NCI-H146 treated with DMSO at 0.1 percent for 48 hours (cell line): ENCODE measurements at regions not wholly inside any gene's neighbourhood (a gene's known extent, or its start where the extent isn't known, plus 50 kb on each side); places are given as distances from the start of the nearest gene placed in this dataset.

Source experiments
- DNase-seq: peaks from one replicate; lab custom pipeline; 2025; ENCODE audit not compliant: unreplicated experiment; lab: John Stamatoyannopoulos, UW

- DNase-seq = no peak
These were observed 208.1 kb downstream of the ARHGAP12 start for GRCh38 chr10:31720546-31720945.

DNA sequence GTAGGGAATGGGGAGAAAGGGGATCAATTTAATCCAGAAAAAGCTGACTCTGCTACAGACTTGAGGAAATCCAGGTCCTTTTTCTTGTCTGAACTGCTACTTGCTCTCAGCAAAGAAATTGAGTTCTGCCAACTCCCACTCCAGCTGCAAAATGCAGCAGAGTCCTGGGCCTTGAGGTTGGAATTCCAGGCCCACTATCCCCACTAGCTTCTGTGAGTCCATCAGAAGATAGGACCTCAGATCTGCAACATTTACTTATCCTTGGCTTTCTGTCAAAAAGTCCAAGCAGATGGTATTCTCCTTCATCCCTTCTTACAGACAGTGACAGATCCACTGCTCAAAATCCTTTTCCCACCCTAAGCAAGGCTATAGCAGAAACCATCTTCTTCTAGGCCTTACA lies 219.2 kb downstream of the ARHGAP12 start:
- no peak for DNase-seq

DNA sequence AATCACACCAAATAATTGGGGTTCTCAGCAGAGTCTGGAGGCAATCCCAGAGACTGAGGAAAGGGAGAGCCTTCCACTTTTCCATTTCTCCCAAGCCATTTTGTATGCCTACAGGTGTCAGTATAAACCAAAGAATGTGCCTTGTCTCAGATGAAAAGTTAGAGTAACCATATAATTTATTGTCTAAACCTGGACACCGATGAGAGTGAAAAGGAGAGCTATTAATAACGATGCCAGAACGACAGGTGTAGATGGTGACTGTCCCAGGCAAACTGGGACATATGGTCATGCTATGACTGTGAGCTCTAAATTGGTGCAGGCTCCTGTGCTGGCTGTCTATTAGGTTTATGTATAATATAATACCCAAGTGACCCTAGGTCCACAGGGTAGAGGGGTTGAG lies 219.6 kb downstream of the ARHGAP12 start:
- no peak for DNase-seq

- DNase-seq = no peak
These were observed 220.2 kb downstream of the ARHGAP12 start for GRCh38 chr10:31708474-31708873.

GRCh38 chr10:31708046-31708445 lies 220.6 kb downstream of the ARHGAP12 start:
- no peak for DNase-seq

DNA sequence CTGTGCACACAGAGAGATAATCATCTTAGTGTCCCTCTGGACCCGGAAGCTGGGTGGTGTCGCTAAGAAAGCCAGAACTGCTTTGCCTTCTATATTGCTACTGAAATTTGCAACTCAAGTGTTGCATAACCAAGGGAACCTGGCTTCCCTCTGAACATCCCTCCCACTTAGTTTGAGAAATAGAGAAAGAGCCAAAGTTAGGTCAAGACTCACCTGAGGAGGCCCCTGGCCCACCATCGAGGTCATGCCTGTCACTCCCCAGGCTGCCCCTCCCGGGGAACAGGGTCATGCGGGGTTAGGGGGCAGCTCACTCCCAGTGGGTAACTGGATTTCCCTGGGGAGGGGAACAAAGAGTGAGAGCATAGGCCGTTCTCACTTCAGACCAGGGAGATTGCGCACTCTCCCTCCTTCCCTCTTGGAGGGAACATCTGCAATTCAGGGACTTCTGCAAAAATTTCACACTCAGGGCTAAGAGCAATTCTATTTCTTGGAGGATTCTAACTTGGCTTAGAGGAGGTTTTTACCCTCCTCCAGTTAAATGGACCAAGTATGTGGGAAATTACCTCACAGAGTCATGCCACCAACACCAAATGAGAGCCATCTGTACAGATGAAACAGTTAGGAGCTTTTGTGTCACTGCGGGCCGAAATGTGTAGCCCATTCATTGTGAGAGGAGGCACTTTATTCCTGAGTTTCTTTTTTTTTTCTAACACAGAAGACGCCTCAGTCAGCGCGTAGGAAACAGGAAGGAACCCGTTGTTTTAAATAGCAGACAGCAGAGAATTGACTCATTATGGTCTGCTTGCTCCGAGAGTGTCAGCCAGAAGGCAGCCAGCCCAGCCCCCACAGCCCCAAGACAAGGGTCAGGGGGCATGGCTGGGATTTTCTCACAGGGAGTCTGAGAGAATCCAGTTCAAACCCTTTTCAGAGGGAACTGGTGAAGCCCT lies 221.3 kb downstream of the ARHGAP12 start:
- DNase-seq = no peak

GRCh38 chr10:31706464-31707092 lies 222.1 kb downstream of the ARHGAP12 start:
- DNase-seq = no peak

DNA sequence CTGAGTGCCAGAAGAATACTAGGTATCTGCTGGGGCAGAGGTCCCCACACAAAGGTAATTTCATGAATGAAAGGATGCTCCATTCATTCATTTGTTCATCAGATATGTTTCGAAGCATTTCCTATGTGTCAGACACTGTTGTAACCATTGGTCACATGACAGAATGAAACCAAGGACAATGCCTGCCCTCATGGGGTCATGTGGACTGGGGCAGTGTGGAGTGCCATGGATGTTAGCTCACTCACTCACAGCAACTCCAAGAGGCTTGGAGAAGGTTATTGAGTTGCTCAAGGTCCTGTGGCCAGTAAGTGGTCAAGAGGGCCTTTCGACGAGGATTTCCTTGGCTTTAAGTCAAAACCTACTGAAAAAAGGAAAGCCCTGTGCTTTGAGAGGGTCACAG lies 223.5 kb downstream of the ARHGAP12 start:
- no peak for DNase-seq

DNA sequence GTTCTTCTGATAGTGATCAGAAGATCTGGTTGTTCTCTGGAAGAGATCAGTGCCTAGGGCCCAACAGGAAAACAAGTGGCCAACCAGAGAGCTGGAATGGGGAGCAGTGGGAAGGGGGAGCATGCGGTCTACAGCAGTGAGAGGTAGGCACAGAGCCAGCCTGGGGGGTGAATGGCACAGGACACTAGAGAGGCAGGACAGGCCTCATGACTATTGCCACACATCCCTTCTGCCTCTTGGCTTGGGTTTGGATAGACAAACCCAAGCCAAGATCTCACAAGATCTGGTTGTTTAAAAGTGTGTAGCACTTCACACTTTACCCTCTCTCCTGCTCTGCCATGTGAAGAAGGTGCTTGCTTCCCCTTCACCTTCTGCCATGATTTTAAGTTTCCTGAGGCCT lies 224.4 kb downstream of the ARHGAP12 start:
- no peak for DNase-seq

DNA sequence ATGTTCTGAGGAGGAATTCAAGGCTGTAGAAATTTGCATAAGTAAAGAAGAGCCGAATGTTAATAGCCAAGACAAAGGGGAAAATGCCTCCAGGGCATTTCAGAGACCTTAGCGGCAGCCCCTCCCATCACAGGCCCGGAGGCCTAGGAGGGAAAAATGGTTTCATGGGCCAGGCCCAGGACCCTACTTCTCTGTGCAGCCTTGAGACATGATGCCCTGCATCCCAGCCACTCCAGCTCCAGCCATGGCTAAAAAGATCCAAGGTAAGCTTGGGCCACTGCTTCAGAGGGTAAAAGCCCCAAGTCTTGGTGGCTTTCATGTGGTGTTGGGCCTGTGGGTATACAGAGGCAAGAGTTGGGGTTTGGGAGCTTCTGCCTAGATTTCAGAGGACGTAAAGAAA lies 225.7 kb downstream of the ARHGAP12 start:
- no peak for DNase-seq

GRCh38 chr10:31702005-31702404 lies 226.6 kb downstream of the ARHGAP12 start:
- DNase-seq = no peak

GRCh38 chr10:31701546-31701945 lies 227.1 kb downstream of the ARHGAP12 start:
- no peak for DNase-seq

DNA sequence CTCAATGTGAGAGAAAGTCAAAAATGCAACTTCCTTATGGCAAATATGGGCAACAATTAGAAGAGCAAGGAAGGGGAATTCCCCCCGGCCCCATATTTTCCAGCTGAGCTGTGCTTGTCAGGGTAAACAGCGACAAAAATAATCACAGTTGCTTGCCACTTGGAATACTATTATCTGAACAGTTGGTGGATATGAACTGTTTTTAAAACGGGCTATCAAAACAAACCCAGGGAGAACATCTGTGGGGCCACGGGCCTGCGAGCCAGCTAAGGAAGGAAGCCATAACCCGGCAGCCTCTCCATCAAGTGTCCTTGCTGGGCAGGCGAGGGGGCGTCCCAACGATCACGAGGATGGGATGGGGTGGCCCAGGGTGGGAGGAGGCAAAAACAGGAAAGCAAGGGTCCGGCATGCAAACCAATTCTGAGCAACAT lies 228.4 kb downstream of the ARHGAP12 start:
- no peak for DNase-seq

GRCh38 chr10:31698181-31698830 lies 230.3 kb downstream of the ARHGAP12 start:
- DNase-seq = no peak

- peak; percentile 46 for DNase-seq
These were observed 231.1 kb downstream of the ARHGAP12 start for GRCh38 chr10:31697271-31698180.

DNA sequence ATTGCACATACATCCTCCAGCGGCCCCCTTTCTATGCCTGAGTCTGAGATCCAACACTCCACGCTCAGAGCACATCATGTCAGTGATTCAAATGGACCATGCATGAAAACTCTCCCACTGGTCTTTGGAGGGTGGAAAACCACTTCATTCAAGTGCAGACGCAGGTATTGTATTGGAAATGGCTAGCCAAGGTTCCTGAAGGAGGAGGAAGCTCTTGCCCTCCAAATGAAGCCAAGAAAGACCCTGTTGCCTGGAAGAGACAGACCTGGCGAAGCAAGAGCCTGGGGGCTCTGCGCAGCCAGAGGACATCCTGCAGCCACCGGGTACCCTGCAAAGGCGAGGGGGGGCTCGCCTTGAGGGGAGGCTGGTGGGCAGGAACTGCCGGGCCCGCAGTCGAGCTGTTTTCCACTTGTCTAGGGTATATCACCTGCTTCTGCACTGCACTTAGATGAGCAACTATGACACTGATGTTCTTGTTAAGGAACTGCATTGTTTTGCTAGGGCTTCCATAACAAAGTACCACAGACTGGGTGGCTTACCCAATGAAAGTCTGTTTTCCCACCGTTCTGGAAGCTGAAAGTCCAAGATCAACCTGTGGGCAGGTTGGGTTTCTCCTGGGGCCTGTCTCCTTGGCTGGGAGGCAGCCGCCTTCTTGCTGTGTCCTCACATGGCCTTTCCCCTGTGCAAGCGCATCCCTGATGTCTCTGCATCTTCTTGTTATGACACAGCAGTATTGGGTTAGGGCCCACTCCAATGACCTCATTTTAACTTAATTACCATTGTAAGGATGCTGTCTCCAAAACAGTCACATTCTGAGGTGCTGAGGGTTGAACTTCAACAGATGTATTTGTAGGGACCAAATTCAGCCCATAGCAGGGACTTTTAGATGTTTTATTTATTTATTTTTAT lies 233.4 kb downstream of the ARHGAP12 start:
- no peak for DNase-seq

DNA sequence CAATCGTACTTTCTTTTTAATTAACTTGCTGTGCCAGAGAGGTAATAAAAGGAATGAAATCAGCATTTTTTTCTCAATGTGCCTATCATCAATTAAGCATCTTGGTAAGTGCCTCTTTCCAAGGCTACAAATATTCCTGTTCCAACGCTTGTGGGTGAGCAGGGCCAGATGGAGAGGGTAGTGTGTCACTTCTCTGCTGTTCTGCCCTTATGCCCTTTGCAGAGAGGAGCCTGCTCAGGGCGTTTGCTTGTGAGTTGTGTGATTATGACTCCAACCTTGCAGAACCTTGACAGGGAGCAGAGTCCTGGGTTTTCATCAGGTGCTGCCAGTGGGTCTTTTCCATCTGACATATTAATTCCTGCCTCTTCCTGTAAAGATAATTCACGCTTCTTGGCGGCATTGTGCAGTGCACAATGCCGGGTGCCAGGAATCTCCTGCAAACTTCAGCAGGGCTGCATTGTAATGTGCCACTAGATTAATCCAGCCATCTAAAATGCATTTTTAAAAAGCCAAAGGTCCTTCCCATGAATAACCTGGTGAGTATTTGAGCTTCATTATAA lies 234.4 kb downstream of the ARHGAP12 start:
- DNase-seq = no peak

- DNase-seq = no peak
These were observed 235.1 kb downstream of the ARHGAP12 start for GRCh38 chr10:31693491-31693890.

DNA sequence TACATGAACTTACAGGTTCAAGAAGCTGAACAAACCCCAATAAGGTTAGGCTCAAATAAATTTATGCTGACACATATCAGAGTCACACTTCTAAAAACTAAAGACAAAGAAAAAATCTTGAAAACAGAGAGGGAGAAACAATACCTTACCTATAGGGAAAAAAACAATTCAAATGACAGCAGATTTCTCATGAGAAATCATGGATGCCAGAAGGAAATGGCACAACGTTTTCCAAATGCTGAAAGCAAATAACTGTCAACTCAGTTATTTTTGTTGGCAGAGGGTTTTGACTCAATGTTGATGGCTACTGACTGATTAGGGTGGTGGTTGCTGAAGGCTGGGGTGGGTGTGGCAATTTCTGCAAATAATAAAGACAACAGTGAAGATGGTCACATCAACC lies 239.4 kb downstream of the ARHGAP12 start:
- DNase-seq = no peak
